Effector memory CD4-positive, alpha-beta T cell (primary cell): ENCODE measurements at regions not wholly inside any gene's neighbourhood (a gene's known extent, or its start where the extent isn't known, plus 50 kb on each side); places are given as distances from the start of the nearest gene placed in this dataset.
"Not testable (repeated sequence)": the region's sequence is repeated elsewhere in the genome, so short reads cannot be mapped to it uniquely, and the experiment has no call there.

Experiments
- DNase-seq, 3 donors: peaks; one replicate each; pipeline ENCODE4 v3.0.0-alpha.2; 2020
- H3K27ac ChIP-seq: 2 replicates; pipeline ENCODE4 v1.7.0; 2013; ENCODE audit warnings: mild to moderate bottlenecking, low read length, moderate library complexity; ENCODE audit not compliant: insufficient read depth, poor library complexity, severe bottlenecking
- H3K27me3 ChIP-seq: replicated peaks from 2 replicates; pipeline ENCODE4 v1.7.0; 2013; ENCODE audit warnings: mild to moderate bottlenecking, low read length; ENCODE audit not compliant: insufficient read depth, control insufficient read depth, poor library complexity, severe bottlenecking
- H3K36me3 ChIP-seq: 2 replicates; pipeline ENCODE4 v1.7.0; 2013; ENCODE audit warnings: mild to moderate bottlenecking, low read length, moderate library complexity; ENCODE audit not compliant: control insufficient read depth, insufficient read depth
- H3K4me1 ChIP-seq: 2 replicates; pipeline ENCODE4 v1.7.0; 2013; ENCODE audit warnings: low read length, mild to moderate bottlenecking; ENCODE audit not compliant: control insufficient read depth, insufficient read depth, poor library complexity, severe bottlenecking
- H3K4me3 ChIP-seq: 2 replicates; pipeline ENCODE4 v1.7.0; 2013; ENCODE audit warnings: low read length, low read depth, mild to moderate bottlenecking; ENCODE audit not compliant: insufficient read depth, poor library complexity, severe bottlenecking
- H3K9me3 ChIP-seq: 2 replicates; pipeline ENCODE4 v1.7.0; 2013; ENCODE audit warnings: mild to moderate bottlenecking, low read length, moderate library complexity; ENCODE audit not compliant: control insufficient read depth

GRCh38 chr6:85754894-85755293, 112.2 kb upstream of the SYNCRIP start:
- Histone ChIP-seq H3K9me3 (no peaks in the 10 kb centered on the region), H3K27me3 (no peaks in the 10 kb centered on the region)

GRCh38 chr6:85752602-85753001, 109.9 kb upstream of the SYNCRIP start:
- no peaks in the 10 kb centered on the region for H3K9me3 ChIP-seq
- no peak overlapping the region for H3K4me3 ChIP-seq
- H3K36me3 ChIP-seq, result no peaks in the 10 kb centered on the region
- no peaks in the 10 kb centered on the region for H3K4me1 ChIP-seq
- no peak for DNase-seq
- H3K27me3 ChIP-seq, result no peaks in the 10 kb centered on the region
- no peak overlapping the region for H3K27ac ChIP-seq

More at GRCh38 chr6:85754894-85755293, 112.2 kb upstream of the SYNCRIP start:
- Histone ChIP-seq H3K4me3 (no peak overlapping the region), H3K36me3 (no peaks in the 10 kb centered on the region), H3K27ac (no peak overlapping the region), H3K4me1 (no peaks in the 10 kb centered on the region)
- DNase-seq, result no peak

GRCh38 chr6:85751374-85752055, 108.8 kb upstream of the SYNCRIP start:
- Histone ChIP-seq H3K27ac (no peak overlapping the region), H3K4me1 (no peaks in the 10 kb centered on the region), H3K9me3 (no peaks in the 10 kb centered on the region), H3K27me3 (no peaks in the 10 kb centered on the region), H3K36me3 (no peaks in the 10 kb centered on the region), H3K4me3 (no peak overlapping the region)
- no peak for DNase-seq

- not testable (repeated sequence) for H3K27me3 ChIP-seq, H3K36me3 ChIP-seq, H3K27ac ChIP-seq, H3K4me1 ChIP-seq, DNase-seq, H3K4me3 ChIP-seq, H3K9me3 ChIP-seq
These were observed 107.5 kb upstream of the SYNCRIP start for GRCh38 chr6:85750146-85750545.

GRCh38 chr6:85749236-85749635, 106.5 kb upstream of the SYNCRIP start:
- Histone ChIP-seq H3K27me3 (no peaks in the 10 kb centered on the region), H3K4me1 (no peaks in the 10 kb centered on the region), H3K36me3 (no peaks in the 10 kb centered on the region), H3K4me3 (no peak overlapping the region), H3K27ac (no peak overlapping the region), H3K9me3 (no peaks in the 10 kb centered on the region)
- no peak for DNase-seq

- Histone ChIP-seq H3K36me3 (no peaks in the 10 kb centered on the region), H3K27me3 (no peaks in the 10 kb centered on the region), H3K9me3 (no peaks in the 10 kb centered on the region), H3K4me3 (no peak overlapping the region), H3K27ac (no peak overlapping the region), H3K4me1 (no peaks in the 10 kb centered on the region)
- DNase-seq, result no peak
These were observed 105.0 kb upstream of the SYNCRIP start for GRCh38 chr6:85747666-85748065.

GRCh38 chr6:85747093-85747492, 104.4 kb upstream of the SYNCRIP start:
- Histone ChIP-seq H3K9me3 (no peaks in the 10 kb centered on the region), H3K4me3 (no peak overlapping the region), H3K27me3 (no peaks in the 10 kb centered on the region), H3K4me1 (no peaks in the 10 kb centered on the region), H3K36me3 (no peaks in the 10 kb centered on the region), H3K27ac (no peak overlapping the region)
- DNase-seq, result no peak

- H3K36me3 ChIP-seq, result no peaks in the 10 kb centered on the region
- H3K27me3 ChIP-seq, result no peaks in the 10 kb centered on the region
These were observed 101.8 kb upstream of the SYNCRIP start for GRCh38 chr6:85744433-85744970.

GRCh38 chr6:85726206-85726605, 83.5 kb upstream of the SYNCRIP start:
- no peak overlapping the region for H3K27ac ChIP-seq
- no peaks in the 10 kb centered on the region for H3K27me3 ChIP-seq
- H3K36me3 ChIP-seq, result no peaks in the 10 kb centered on the region
- no peaks in the 10 kb centered on the region for H3K9me3 ChIP-seq
- no peak for DNase-seq
- H3K4me1 ChIP-seq, result no peaks in the 10 kb centered on the region
- H3K4me3 ChIP-seq, result no peak overlapping the region

More at GRCh38 chr6:85744433-85744970, 101.8 kb upstream of the SYNCRIP start:
- H3K27ac ChIP-seq, result no peak overlapping the region
- no peaks in the 10 kb centered on the region for H3K9me3 ChIP-seq
- no peak overlapping the region for H3K4me3 ChIP-seq
- H3K4me1 ChIP-seq, result no peaks in the 10 kb centered on the region
- no peak for DNase-seq

GRCh38 chr6:85715797-85716196, 73.1 kb upstream of the SYNCRIP start:
- no peak overlapping the region for H3K4me3 ChIP-seq
- H3K27ac ChIP-seq, result no peak overlapping the region
- H3K36me3 ChIP-seq, result no peaks in the 10 kb centered on the region
- H3K9me3 ChIP-seq, result no peaks in the 10 kb centered on the region
- H3K27me3 ChIP-seq, result no peaks in the 10 kb centered on the region
- no peak for DNase-seq
- no peaks in the 10 kb centered on the region for H3K4me1 ChIP-seq
